MM.1S (cell line): ENCODE measurements at regions not wholly inside any gene's neighbourhood (a gene's known extent, or its start where the extent isn't known, plus 50 kb on each side); places are given as distances from the start of the nearest gene placed in this dataset.

Experiments
- DNase-seq: peaks from one replicate; pipeline ENCODE4 v3.0.0-alpha.2; 2015
- H2AFZ ChIP-seq: fragments of 300-600 bp; sonication (generic); 2 replicates; pipeline ENCODE4 v1.6.0; 2016; ENCODE audit warnings: antibody characterized with exemption, low read length
- H3F3A ChIP-seq: fragments of 300-600 bp; sonication (generic); 2 replicates; pipeline ENCODE4 v1.6.1; 2016; ENCODE audit warnings: mild to moderate bottlenecking, antibody characterized with exemption, low read length, moderate library complexity, mixed read lengths; ENCODE audit not compliant: insufficient read depth
- H3K27ac ChIP-seq: fragments of 300-600 bp; sonication (generic); 2 replicates; pipeline ENCODE4 v1.5.1; 2016; ENCODE audit warnings: mild to moderate bottlenecking, low read length
- H3K27me3 ChIP-seq: fragments of 300-600 bp; sonication (generic); replicated peaks from 2 replicates; pipeline ENCODE4 v1.6.0; 2016; ENCODE audit warnings: low read length; ENCODE audit not compliant: insufficient read depth
- H3K36me3 ChIP-seq: fragments of 300-600 bp; sonication (generic); replicated peaks from 2 replicates; pipeline ENCODE4 v1.6.1; 2016; ENCODE audit warnings: mild to moderate bottlenecking, low read length, mixed read lengths; ENCODE audit not compliant: insufficient read depth
- H3K4me1 ChIP-seq: fragments of 300-600 bp; sonication (generic); 2 replicates; pipeline ENCODE4 v1.6.1; 2016; ENCODE audit warnings: low read length, mixed read lengths
- H3K4me2 ChIP-seq: fragments of 300-600 bp; sonication (generic); 2 replicates; pipeline ENCODE4 v1.6.0; 2016; ENCODE audit warnings: low read depth, low read length
- H3K4me3 ChIP-seq: fragments of 300-600 bp; sonication (generic); 2 replicates; pipeline ENCODE4 v1.5.1; 2016; ENCODE audit warnings: low read length, mixed read lengths
- H3K79me2 ChIP-seq: fragments of 300-600 bp; sonication (generic); 2 replicates; pipeline ENCODE4 v1.6.1; 2016; ENCODE audit warnings: mixed run types, low read length, mixed read lengths
- H3K9ac ChIP-seq: fragments of 300-600 bp; sonication (generic); 2 replicates; pipeline ENCODE4 v1.6.1; 2016; ENCODE audit warnings: low read length, mixed read lengths
- H3K9me2 ChIP-seq: fragments of 300-600 bp; sonication (generic); replicated peaks from 2 replicates; pipeline ENCODE4 v1.6.1; 2016; ENCODE audit warnings: mild to moderate bottlenecking, low read length, mixed read lengths; ENCODE audit not compliant: insufficient read depth
- H3K9me3 ChIP-seq: fragments of 300-600 bp; sonication (generic); replicated peaks from 2 replicates; pipeline ENCODE4 v1.6.1; 2016; ENCODE audit warnings: mild to moderate bottlenecking, low read length, mixed read lengths; ENCODE audit not compliant: insufficient read depth
- H4K20me1 ChIP-seq: fragments of 300-600 bp; sonication (generic); 2 replicates; pipeline ENCODE4 v1.6.1; 2016; ENCODE audit warnings: mild to moderate bottlenecking, low read length, moderate library complexity, mixed read lengths; ENCODE audit not compliant: insufficient read depth
- CTCF ChIP-seq: fragments of 300-600 bp; sonication (generic); IDR thresholded peaks from 2 replicates; pipeline ENCODE4 v1.5.1; 2016; ENCODE audit warnings: antibody characterized with exemption, low read length, mixed read lengths
- EZH2 ChIP-seq: fragments of 300-600 bp; sonication (generic); optimal IDR thresholded peaks from 2 replicates; pipeline ENCODE3; 2017; ENCODE audit warnings: low read depth, mild to moderate bottlenecking, antibody characterized with exemption, low read length, mixed read lengths
- EZH2phosphoT487 ChIP-seq: fragments of 300-600 bp; sonication (generic); IDR thresholded peaks from 2 replicates; pipeline ENCODE4 v1.6.1; 2018; ENCODE audit warnings: antibody characterized with exemption, low read length

DNA sequence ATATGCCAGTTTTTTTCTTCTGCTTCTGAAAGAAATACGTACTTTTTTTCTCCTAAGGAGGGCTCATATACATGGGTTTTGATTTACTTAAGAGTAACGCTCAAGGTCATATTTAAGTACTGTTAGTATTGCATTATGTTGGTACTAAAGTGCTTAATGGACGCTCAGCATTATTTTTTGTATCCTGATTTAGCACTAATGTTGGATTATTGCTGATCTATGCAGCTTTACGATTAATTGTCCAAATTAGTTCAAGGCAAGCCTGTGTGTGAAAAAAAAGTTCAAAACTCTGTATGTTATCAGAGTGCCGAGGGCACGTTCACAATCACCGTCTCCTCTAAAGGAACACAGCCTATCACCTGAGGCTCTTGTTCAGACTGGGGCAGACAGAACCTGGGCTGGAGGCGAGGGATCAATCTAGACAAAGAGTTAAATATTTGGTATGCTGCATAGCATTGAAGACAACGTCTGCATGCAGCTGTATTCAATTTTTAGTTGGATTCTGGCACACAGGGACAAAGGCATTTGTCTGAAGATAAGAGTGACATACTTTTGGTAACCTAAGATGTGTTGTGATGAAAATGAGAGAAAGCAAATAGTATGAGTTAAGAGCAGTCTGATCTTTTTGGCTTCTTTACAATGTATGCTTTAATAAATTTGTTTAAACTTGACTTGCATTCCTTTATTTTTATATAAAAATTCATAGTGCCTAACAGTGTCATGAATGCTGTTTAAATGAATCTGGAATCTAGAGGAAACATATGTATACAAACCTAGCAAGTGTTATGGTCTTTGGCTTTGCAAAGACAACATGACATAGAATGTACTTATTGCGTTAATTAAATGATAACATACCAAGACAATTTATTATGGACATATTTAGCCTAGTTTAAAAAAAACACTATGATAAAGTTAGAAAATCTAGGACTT is 341.2 kb downstream of the SAMD5 start:
- no peaks in the 10 kb centered on the region for H4K20me1 ChIP-seq
- no peaks in the 10 kb centered on the region for H3K27me3 ChIP-seq
- TF ChIP-seq EZH2 (no peak), EZH2phosphoT487 (no peak), CTCF (no peak)
- H2AFZ ChIP-seq, result no peak overlapping the region
- no peak overlapping the region for H3K4me2 ChIP-seq
- H3K27ac ChIP-seq, result no peak overlapping the region
- H3K9ac ChIP-seq, result no peak overlapping the region
- H3K9me3 ChIP-seq, result no peaks in the 10 kb centered on the region
- H3K4me3 ChIP-seq, result no peak overlapping the region
- H3K36me3 ChIP-seq, result no peaks in the 10 kb centered on the region
- no peaks in the 10 kb centered on the region for H3F3A ChIP-seq
- no peaks in the 10 kb centered on the region for H3K9me2 ChIP-seq
- no peaks in the 10 kb centered on the region for H3K4me1 ChIP-seq
- DNase-seq, result no peak
- H3K79me2 ChIP-seq, result no peaks in the 10 kb centered on the region

DNA sequence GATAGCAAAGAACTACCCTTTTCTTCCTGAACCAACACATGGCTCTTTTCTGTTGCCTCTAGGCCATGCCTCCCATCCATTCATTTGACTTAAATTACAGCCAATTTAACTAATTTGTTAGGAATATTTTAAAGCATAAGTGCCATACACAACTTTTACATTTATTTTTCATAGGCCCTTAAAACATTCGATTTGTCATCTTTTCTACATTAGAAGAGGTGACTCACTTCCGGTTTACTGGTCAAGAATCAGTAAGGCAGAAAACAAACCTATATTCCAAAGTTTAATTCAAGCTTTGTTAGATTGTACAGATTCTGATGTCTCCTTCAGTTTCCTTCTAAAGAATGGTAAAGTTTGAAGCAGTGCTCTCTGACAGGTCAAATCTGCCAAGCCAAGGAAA is 344.3 kb downstream of the SAMD5 start:
- no peaks in the 10 kb centered on the region for H3F3A ChIP-seq
- H3K79me2 ChIP-seq, result no peaks in the 10 kb centered on the region
- no peak for DNase-seq
- no peaks in the 10 kb centered on the region for H3K9me3 ChIP-seq
- no peaks in the 10 kb centered on the region for H3K9me2 ChIP-seq
- no peak overlapping the region for H2AFZ ChIP-seq
- H3K4me3 ChIP-seq, result no peak overlapping the region
- no peak overlapping the region for H3K9ac ChIP-seq
- H3K4me2 ChIP-seq, result no peak overlapping the region
- no peaks in the 10 kb centered on the region for H4K20me1 ChIP-seq
- TF ChIP-seq EZH2phosphoT487, result no peak
- no peak for TF ChIP-seq CTCF
- no peak for TF ChIP-seq EZH2
- H3K27me3 ChIP-seq, result no peaks in the 10 kb centered on the region
- H3K4me1 ChIP-seq, result no peaks in the 10 kb centered on the region
- no peak overlapping the region for H3K27ac ChIP-seq
- H3K36me3 ChIP-seq, result no peaks in the 10 kb centered on the region

GRCh38 chr6:147853574-147853973 is 345.1 kb downstream of the SAMD5 start:
- no peak overlapping the region for H2AFZ ChIP-seq
- H3K79me2 ChIP-seq, result no peaks in the 10 kb centered on the region
- no peak for DNase-seq
- no peaks in the 10 kb centered on the region for H3K36me3 ChIP-seq
- no peaks in the 10 kb centered on the region for H3K9me2 ChIP-seq
- no peaks in the 10 kb centered on the region for H3K4me1 ChIP-seq
- no peak overlapping the region for H3K4me2 ChIP-seq
- no peak overlapping the region for H3K4me3 ChIP-seq
- H3K27ac ChIP-seq, result no peak overlapping the region
- H4K20me1 ChIP-seq, result no peaks in the 10 kb centered on the region
- H3F3A ChIP-seq, result no peaks in the 10 kb centered on the region
- H3K9ac ChIP-seq, result no peak overlapping the region
- no peaks in the 10 kb centered on the region for H3K27me3 ChIP-seq
- H3K9me3 ChIP-seq, result no peaks in the 10 kb centered on the region
- TF ChIP-seq EZH2phosphoT487 (no peak), CTCF (no peak), EZH2 (no peak)
